Umbilical cord (tissue), 1 donor: ENCODE measurements at regions not wholly inside any gene's neighbourhood (a gene's known extent, or its start where the extent isn't known, plus 50 kb on each side); places are given as distances from the start of the nearest gene placed in this dataset.
"Not testable (repeated sequence)": the region's sequence is repeated elsewhere in the genome, so short reads cannot be mapped to it uniquely, and the experiment has no call there.

Source experiments
- DNase-seq: peaks from one replicate; pipeline ENCODE4 v3.0.0-alpha.2; 2015; ENCODE audit warnings: low spot score

GRCh38 chr5:1594357-1595106, 70.8 kb upstream of the LPCAT1 start:
- peak; percentile 80 for DNase-seq

- peak; percentile 3 for DNase-seq
These were observed 70.2 kb upstream of the LPCAT1 start for GRCh38 chr5:1593903-1594356.

- not testable (repeated sequence) for DNase-seq
These were observed 64.4 kb upstream of the LPCAT1 start for GRCh38 chr5:1588071-1588694.

- not testable (repeated sequence) for DNase-seq
These were observed 59.5 kb upstream of the LPCAT1 start for GRCh38 chr5:1583081-1583875.

- peak; percentile 11 for DNase-seq
These were observed 55.6 kb upstream of the LPCAT1 start for GRCh38 chr5:1579389-1579788.

GRCh38 chr5:1576851-1577250, 53.1 kb upstream of the LPCAT1 start:
- not testable (repeated sequence) for DNase-seq

GRCh38 chr5:1575991-1576714, 52.4 kb upstream of the LPCAT1 start:
- DNase-seq: not testable (repeated sequence)

- DNase-seq: not testable (repeated sequence)
These were observed 51.7 kb upstream of the LPCAT1 start for GRCh38 chr5:1575491-1575890.

GRCh38 chr5:1574023-1574318, 50.2 kb upstream of the LPCAT1 start:
- not testable (repeated sequence) for DNase-seq

GRCh38 chr5:1573217-1574022, 49.7 kb upstream of the LPCAT1 start:
- DNase-seq: not testable (repeated sequence)
